IMR-90 (cell line): ENCODE measurements at regions not wholly inside any gene's neighbourhood (a gene's known extent, or its start where the extent isn't known, plus 50 kb on each side); places are given as distances from the start of the nearest gene placed in this dataset.
A peak's percentile ranks its signal among the peaks of the same experiment; 100 is the strongest.

Experiments used
- ATAC-seq: fragments of 200-7000 bp; cut with Tn5 transposase; 2 replicates; pipeline ENCODE4 v1.9.1; 2020; ENCODE audit warnings: low read depth, mild to moderate bottlenecking, moderate library complexity
- BruUV-seq: library from RNA; stranded (reverse); fragments of 400-500 nt; replicated peaks from 2 replicates; lab custom pipeline; 2021; lab: Mats Ljungman, UMichigan
- CTCF ChIA-PET: fragments of 300-600 bp; formaldehyde crosslinking; extraction: SDS; loops from one replicate; lab custom pipeline; 2021; ENCODE audit warnings: antibody characterized with exemption; lab: Yijun Ruan, JAX
- POLR2A ChIA-PET: fragments of 300-600 bp; sonication (Branson Sonifier 250); formaldehyde crosslinking; loops from one replicate; lab custom pipeline; 2022; ENCODE audit warnings: antibody characterized with exemption; ENCODE audit not compliant: unreplicated experiment; lab: Charles Lee
- DNase-seq: peaks from one replicate; pipeline ENCODE4 v3.0.0; 2013
- H2AFZ ChIP-seq: replicated peaks from 2 replicates; pipeline ENCODE3; 2013; ENCODE audit warnings: low read length, mild to moderate bottlenecking; ENCODE audit not compliant: poor library complexity
- H2AK5ac ChIP-seq: 2 replicates; pipeline ENCODE4 v1.6.1; 2013; ENCODE audit warnings: low read depth, low read length, inconsistent platforms
- H2AK9ac ChIP-seq: replicated peaks from 2 replicates; pipeline ENCODE3; 2013; ENCODE audit warnings: mild to moderate bottlenecking, low read depth, low read length, moderate library complexity; ENCODE audit not compliant: poor library complexity
- H2BK120ac ChIP-seq: 2 replicates; pipeline ENCODE4 v1.6.1; 2013; ENCODE audit warnings: low read depth, low read length, inconsistent platforms
- H2BK15ac ChIP-seq: 3 replicates; pipeline ENCODE4 v1.6.1; 2013; ENCODE audit warnings: low read depth, low read length, inconsistent platforms
- H2BK20ac ChIP-seq: 2 replicates; pipeline ENCODE4 v1.6.1; 2013; ENCODE audit warnings: low read depth, mild to moderate bottlenecking, inconsistent platforms, low read length, moderate library complexity
- H2BK5ac ChIP-seq: 2 replicates; pipeline ENCODE4 v1.6.1; 2013; ENCODE audit warnings: mild to moderate bottlenecking, low read depth, low read length, inconsistent platforms; ENCODE audit not compliant: poor library complexity, severe bottlenecking
- H3K14ac ChIP-seq: replicated peaks from 2 replicates; pipeline ENCODE4 v1.6.1; 2013; ENCODE audit warnings: low read depth, low read length, inconsistent platforms
- H3K18ac ChIP-seq: 2 replicates; pipeline ENCODE4 v1.6.1; 2013; ENCODE audit warnings: low read depth, low read length, control low read depth
- H3K23ac ChIP-seq: 2 replicates; pipeline ENCODE4 v1.6.1; 2013; ENCODE audit warnings: low read depth, low read length, inconsistent platforms
- H3K27ac ChIP-seq: 2 replicates; pipeline ENCODE4 v1.5.1; 2013; ENCODE audit warnings: mild to moderate bottlenecking, control low read depth, low read length; ENCODE audit not compliant: insufficient read depth
- H3K27me3 ChIP-seq: 2 replicates; pipeline ENCODE4 v1.6.1; 2013; ENCODE audit warnings: low read length; ENCODE audit not compliant: control insufficient read depth, insufficient read depth
- H3K36me3 ChIP-seq: 2 replicates; pipeline ENCODE4 v1.6.1; 2013; ENCODE audit warnings: low read length, mixed read lengths; ENCODE audit not compliant: control insufficient read depth, insufficient read depth
- H3K4ac ChIP-seq: 2 replicates; pipeline ENCODE4 v1.6.1; 2013; ENCODE audit warnings: low read depth, low read length, inconsistent platforms
- H3K4me1 ChIP-seq: 2 replicates; pipeline ENCODE4 v1.6.1; 2013; ENCODE audit warnings: low read length, mixed read lengths; ENCODE audit not compliant: control insufficient read depth, insufficient read depth
- H3K4me2 ChIP-seq: 2 replicates; pipeline ENCODE4 v1.6.1; 2013; ENCODE audit warnings: low read depth, mild to moderate bottlenecking, control low read depth, low read length, moderate library complexity
- H3K4me3 ChIP-seq: 2 replicates; pipeline ENCODE4 v1.5.1; 2013; ENCODE audit warnings: low read depth, mild to moderate bottlenecking, control low read depth, low read length, moderate library complexity; ENCODE audit not compliant: insufficient read depth
- H3K56ac ChIP-seq: 2 replicates; pipeline ENCODE4 v1.6.1; 2013; ENCODE audit warnings: low read length, inconsistent platforms; ENCODE audit not compliant: insufficient read depth; ENCODE audit errors: extremely low read depth
- H3K79me1 ChIP-seq, 2 experiments: 2 replicates each; pipeline ENCODE4 v1.6.1; 2013; ENCODE audit warnings: low read length in 2 of 2, inconsistent platforms in 1 of 2, low read depth in 1 of 2
- H3K9ac ChIP-seq: 2 replicates; pipeline ENCODE4 v1.6.1; 2013; ENCODE audit warnings: low read depth, low read length, control low read depth
- H3K9me1 ChIP-seq: 2 replicates; pipeline ENCODE4 v1.6.1; 2013; ENCODE audit warnings: low read length, inconsistent platforms; ENCODE audit not compliant: insufficient read depth
- H3K9me3 ChIP-seq: 2 replicates; pipeline ENCODE4 v1.6.1; 2013; ENCODE audit warnings: low read length; ENCODE audit not compliant: control insufficient read depth, insufficient read depth
- H4K20me1 ChIP-seq: 2 replicates; pipeline ENCODE4 v1.6.1; 2013; ENCODE audit warnings: low read length, inconsistent platforms; ENCODE audit not compliant: insufficient read depth
- H4K5ac ChIP-seq: 2 replicates; pipeline ENCODE4 v1.6.1; 2013; ENCODE audit warnings: mild to moderate bottlenecking, low read depth, low read length, control low read depth
- H4K8ac ChIP-seq, 2 experiments: 2 replicates each; pipeline ENCODE4 v1.6.1; 2013; ENCODE audit warnings: low read depth in 2 of 2, low read length in 2 of 2, control low read depth in 1 of 2, inconsistent platforms in 1 of 2
- H4K91ac ChIP-seq: 2 replicates; pipeline ENCODE4 v1.6.1; 2013; ENCODE audit warnings: low read depth, low read length, inconsistent platforms; ENCODE audit not compliant: insufficient read depth
- CTCF ChIP-seq: conservative IDR thresholded peaks from 2 replicates; pipeline ENCODE4 v1.5.1; 2012; ENCODE audit warnings: mild to moderate bottlenecking, low read depth, low read length, improper control_type of control experiment
- MAFK ChIP-seq: IDR thresholded peaks from 2 replicates; pipeline ENCODE4 v1.6.1; 2012; ENCODE audit warnings: low read depth, low read length, improper control_type of control experiment
- WGBS, 2 experiments: methylation state at CpG; one replicate each; pipeline versions ENCODE4 v1.1.5 to v1.1.7; 2013; ENCODE audit warnings: missing lambda C conversion rate in 2 of 2; ENCODE audit not compliant: insufficient read length in 1 of 2; ENCODE audit errors: extremely low coverage in 2 of 2; 5-methylcytosine and 5-hydroxymethylcytosine counted together
- dilution Hi-C: fragments of 300-500 bp; cut with HindIII; formaldehyde crosslinking; loops from one replicate; pipeline ENCODE4 v1.14.3; 2018; ENCODE audit warnings: low sequenced_read_pairs; ENCODE audit not compliant: unreplicated experiment
- in situ Hi-C: fragments of 300-500 bp; cut with MboI; formaldehyde crosslinking; loops from 3 replicates; pipeline ENCODE4 v1.14.3; 2019; ENCODE audit warnings: low sequenced_read_pairs, inconsistent platforms, mixed read lengths
- intact Hi-C: fragments of 100-400 bp; cut with micrococcal nuclease; formaldehyde crosslinking; loops from 2 replicates; pipeline ENCODE4 v1.10.0; 2022

GRCh38 chr3:66133853-66134445 is 86.9 kb upstream of the SLC25A26 start:
- no peak overlapping the region for H3K4me3 ChIP-seq
- dilution Hi-C loops, result no loop called here
- peak overlapping the region; percentile 51; the same call in 2 of the 3 replicates for H2BK15ac ChIP-seq
- in situ Hi-C loops, result loop anchor here (10.0 kb wide), 1 partner anchor 89 kb away; no protein-coding TSS in a partner anchor
- H2BK20ac ChIP-seq, result peak overlapping the region; percentile 85
- H3K14ac ChIP-seq, result peak overlapping the region; percentile 54; the same call in 1 of the 2 replicates
- WGBS, 2 experiments, result no CpG with 5 or more reads among the region's 8 CpGs
- H4K91ac ChIP-seq, result 0 out of 2 replicates have a peak overlapping the region, but pooled peaks have one; percentile 57
- CTCF ChIA-PET, result interaction anchor here (0.8 kb wide), 2 partner anchors 10 to 162 kb away, joined by 3 to 4 read pairs; no protein-coding TSS in a partner anchor
- H4K5ac ChIP-seq, result no peak overlapping the region
- peak overlapping the region; percentile 80; the same call in 1 of the 2 replicates for H3K4ac ChIP-seq
- peaks cover 9% of the 10 kb centered on the region for H3K9me1 ChIP-seq
- H2AK9ac ChIP-seq, result no peak overlapping the region
- peak overlapping the region; percentile 91 for H2BK5ac ChIP-seq
- TF ChIP-seq MAFK (peak; percentile 31; the same call in 1 of the 2 replicates), CTCF (no peak)
- no peak overlapping the region for H3K9ac ChIP-seq
- DNase-seq (no peak), ATAC-seq (no peak)
- POLR2A ChIA-PET, result no interaction called here
- H4K8ac ChIP-seq, result peak overlapping the region in 1 of 2 experiments; percentile 41; a peak in 1 of 4 replicates
- H3K4me1 ChIP-seq, result peaks cover 5% of the 10 kb centered on the region
- H3K79me1 ChIP-seq, result no peaks in the 10 kb centered on the region
- no peak overlapping the region for H3K27ac ChIP-seq
- H3K56ac ChIP-seq, result no peak overlapping the region
- H3K36me3 ChIP-seq, result no peaks in the 10 kb centered on the region
- intact Hi-C loops, result loop anchor here (10.0 kb wide), 2 partner anchors 179 to 249 kb away; no protein-coding TSS in a partner anchor
- no TSS peak for BruUV-seq
- H3K9me3 ChIP-seq, result no peaks in the 10 kb centered on the region
- no peak overlapping the region for H3K23ac ChIP-seq
- peak overlapping the region; percentile 69 for H2BK120ac ChIP-seq
- H3K18ac ChIP-seq, result peak overlapping the region; percentile 31; the same call in 1 of the 2 replicates
- H3K4me2 ChIP-seq, result no peak overlapping the region
- peak overlapping the region; percentile 50; the same call in 1 of the 2 replicates for H2AK5ac ChIP-seq
- no peak overlapping the region for H2AFZ ChIP-seq
- no peaks in the 10 kb centered on the region for H4K20me1 ChIP-seq
- H3K27me3 ChIP-seq, result no peaks in the 10 kb centered on the region
